NCI-H345 treated with DMSO at 0.1 percent for 48 hours (cell line): ENCODE measurements at regions not wholly inside any gene's neighbourhood (a gene's known extent, or its start where the extent isn't known, plus 50 kb on each side); places are given as distances from the start of the nearest gene placed in this dataset.
A peak's percentile ranks its signal among the peaks of the same experiment; 100 is the strongest.

Experiments used
- DNase-seq: peaks from one replicate; lab custom pipeline; 2025; ENCODE audit not compliant: unreplicated experiment; lab: John Stamatoyannopoulos, UW

GRCh38 chr2:78264130-78264529 is 742.0 kb upstream of the LRRTM4 start:
- DNase-seq, result no peak

GRCh38 chr2:78281164-78281563 is 744.3 kb upstream of the REG3G start:
- no peak for DNase-seq

DNA sequence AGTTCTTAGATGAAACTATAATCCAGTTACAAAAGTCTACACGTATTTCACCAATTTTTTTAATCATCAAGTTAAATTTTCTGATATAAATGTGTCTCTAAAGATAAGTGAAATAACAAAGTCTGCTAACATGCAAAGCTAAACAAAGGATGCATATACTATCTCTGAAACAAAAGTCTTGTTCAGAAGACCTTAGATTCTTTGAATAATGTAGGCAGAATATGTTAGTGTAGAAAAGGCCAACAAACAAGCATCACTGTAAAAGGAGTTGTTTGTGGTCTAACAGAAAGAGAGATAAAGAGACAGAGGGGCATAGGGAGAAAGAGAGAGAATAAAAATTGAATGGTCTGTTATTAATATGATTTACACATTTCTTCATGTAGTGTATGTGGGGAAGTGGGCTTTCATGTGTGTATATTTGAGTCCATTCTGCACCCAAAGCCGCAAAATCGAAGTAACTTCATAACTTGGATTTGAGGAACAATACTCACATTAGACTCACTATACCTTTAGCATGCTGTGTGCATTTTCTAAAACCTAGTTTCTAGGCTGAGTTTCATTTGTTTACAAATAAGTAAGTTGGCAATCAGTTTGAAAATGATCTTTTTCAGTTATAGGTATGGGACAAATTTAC is 734.8 kb upstream of the REG3G start:
- no peak for DNase-seq

- DNase-seq, result no peak
Measured at GRCh38 chr2:78293768-78294167, 731.7 kb upstream of the REG3G start.

DNA sequence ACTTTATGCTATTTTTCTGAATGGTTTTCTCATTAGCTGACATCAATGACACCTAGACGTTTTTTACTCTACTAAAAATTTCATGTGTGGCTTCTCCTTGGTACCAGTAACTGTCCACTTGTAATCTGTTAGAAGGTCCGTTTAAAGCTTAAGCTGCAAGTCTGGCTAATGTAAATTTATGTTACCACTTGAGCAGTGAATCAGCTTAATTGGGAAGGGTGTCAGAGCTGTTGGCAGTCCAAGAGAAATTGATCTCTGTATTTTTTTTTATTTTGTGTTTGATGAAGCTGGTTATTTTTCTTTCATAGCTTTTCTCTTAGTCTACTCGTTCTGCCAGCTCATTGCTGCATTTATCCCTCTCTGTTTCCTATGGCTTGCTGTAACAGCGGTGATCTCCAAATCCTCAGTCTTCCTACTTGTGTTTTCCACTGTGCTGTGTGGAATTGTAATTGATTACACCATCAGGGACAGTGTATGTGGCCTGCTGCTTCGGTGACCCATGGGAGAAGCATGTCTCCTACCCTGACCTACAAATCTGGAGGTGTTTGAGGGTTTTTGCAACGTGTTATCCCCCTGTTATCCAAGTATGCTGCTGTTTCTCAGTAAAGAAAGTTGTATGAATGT is 724.2 kb upstream of the REG3G start:
- DNase-seq, result no peak

- DNase-seq, result peak; percentile 23
Measured at GRCh38 chr2:78304678-78305077, 720.8 kb upstream of the REG3G start.

DNA sequence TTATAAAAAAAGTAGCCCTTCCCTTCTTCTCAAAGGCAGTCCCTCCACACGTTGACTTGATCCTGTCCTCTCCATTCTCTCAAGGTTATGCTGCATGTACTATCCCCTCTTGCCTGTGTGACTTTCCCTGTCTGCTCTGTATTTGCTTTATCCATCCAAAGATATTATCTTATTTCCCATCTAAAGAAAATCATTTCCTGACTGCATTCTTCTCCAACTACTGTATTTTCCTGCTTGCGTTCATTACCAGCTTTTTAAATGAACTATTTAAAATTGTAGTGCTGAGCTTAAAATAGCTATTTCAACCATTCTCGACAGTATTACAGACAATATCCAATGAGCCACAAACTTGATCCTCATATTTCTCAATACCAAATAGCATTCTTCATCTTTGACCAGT is 716.0 kb upstream of the REG3G start:
- DNase-seq, result no peak

- DNase-seq, result no peak
Measured at GRCh38 chr2:78315368-78315767, 710.1 kb upstream of the REG3G start.

DNA sequence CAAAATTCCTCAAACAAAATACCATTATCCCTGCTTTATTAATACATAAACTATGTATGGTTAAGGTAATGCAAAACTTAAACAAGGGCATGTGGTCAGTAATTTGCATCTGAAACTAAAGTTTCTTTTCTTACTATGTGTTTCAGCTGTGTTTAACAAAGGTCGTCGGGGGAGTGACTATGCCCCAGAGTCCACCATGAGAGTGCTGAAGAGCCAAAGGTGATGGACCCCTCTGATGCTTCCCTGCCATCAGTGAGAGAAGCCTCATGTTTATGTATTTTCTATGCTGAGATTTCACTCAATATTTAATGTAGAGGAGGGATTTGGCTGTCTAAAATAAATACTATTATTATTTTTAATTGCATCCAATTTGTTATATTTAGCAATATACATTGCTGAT is 707.2 kb upstream of the REG3G start:
- no peak for DNase-seq

DNA sequence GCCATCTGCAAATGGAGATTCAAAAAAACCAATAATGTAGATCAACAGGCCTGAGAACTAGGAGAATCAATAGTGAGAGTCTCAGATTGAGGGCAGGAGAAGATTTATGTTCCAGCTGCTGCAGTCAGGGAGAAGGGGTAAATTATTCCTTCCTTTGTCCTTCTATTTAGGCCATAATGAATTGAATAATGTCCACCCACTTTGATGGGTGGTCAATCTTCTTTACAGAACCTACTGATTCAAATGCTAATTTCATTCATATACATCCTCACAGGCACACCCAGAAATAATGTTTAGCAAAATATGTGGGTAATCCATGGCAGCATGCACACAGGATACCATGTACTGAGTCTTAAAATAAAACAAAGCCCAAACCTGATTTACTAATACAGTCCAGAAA is 695.3 kb upstream of the REG3G start:
- no peak for DNase-seq

DNA sequence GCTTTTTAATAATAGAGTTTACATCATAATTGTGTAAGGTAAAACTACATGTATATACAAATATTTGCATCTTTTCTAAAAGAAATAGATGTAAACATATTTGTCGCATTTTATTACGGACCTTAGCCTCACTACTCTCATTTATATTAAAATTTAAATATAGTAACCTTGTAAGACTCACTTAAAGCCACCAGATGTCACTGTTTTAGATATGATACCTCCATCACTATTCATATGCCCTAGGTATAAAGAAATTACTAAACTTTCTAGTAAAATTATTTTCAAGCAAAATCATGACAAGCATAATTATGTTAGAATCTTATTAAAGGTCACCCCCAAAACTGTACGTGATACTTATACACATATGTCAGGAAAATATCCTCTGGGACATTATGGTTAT is 674.3 kb upstream of the REG3G start:
- no peak for DNase-seq

- no peak for DNase-seq
Measured at GRCh38 chr2:78353168-78353567, 672.3 kb upstream of the REG3G start.

GRCh38 chr2:78355967-78356366 is 669.5 kb upstream of the REG3G start:
- no peak for DNase-seq

- no peak for DNase-seq
Measured at GRCh38 chr2:78383576-78383975, 641.9 kb upstream of the REG3G start.

- DNase-seq, result no peak
Measured at GRCh38 chr2:78397198-78397597, 628.3 kb upstream of the REG3G start.

- DNase-seq, result no peak
Measured at GRCh38 chr2:78407960-78408794, 617.3 kb upstream of the REG3G start.

DNA sequence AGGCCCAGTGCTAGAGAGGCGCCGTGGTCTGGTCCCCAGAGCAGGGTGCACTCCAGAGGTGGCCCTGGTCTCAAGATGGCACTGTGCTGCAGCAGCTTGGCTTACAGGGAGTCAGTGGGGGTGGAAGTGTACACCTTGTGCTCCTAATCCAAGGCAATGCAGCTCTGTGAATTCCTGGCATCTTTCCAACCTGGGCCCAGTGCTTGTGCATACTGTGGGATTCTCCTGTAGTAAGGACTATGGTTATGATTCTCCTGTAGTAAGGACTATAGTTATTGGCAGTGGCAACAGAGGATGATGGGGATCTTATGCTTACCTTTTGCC is 616.7 kb upstream of the REG3G start:
- peak; percentile 4 for DNase-seq

GRCh38 chr2:78411303-78411702 is 614.2 kb upstream of the REG3G start:
- DNase-seq, result no peak

DNA sequence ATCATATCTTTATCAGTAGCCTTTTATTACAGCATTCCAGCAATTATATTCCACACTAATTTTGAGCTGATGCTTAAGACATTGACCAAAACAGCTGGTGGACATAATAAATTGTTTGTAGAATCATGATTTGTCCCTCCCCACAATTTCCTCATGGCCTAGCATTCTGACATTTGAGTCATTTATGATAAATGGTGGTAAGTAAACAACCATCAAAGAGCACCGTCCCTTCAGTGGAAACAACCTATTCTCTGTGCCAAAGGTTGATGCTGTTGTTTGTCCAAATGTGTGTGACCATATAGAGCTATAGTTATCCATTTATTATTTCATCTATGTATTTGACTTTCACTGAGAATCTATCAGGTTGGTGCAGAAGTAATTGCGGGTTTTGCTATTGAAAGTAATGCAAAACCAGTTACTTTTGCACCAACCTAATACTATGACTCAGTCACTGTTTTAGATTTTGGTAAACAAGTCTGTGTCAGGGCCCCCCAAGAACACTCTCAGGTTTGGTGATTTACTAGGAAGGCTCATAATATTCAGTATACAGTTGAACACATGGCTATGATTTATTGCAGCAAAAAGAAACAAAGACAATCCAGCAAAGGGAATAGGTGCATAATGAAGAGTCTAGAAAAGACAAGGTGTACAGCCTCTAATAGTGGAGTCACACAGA is 608.7 kb upstream of the REG3G start:
- DNase-seq, result no peak

GRCh38 chr2:78417355-78417754 is 608.1 kb upstream of the REG3G start:
- DNase-seq, result no peak

- no peak for DNase-seq
Measured at GRCh38 chr2:78418021-78418420, 607.5 kb upstream of the REG3G start.

DNA sequence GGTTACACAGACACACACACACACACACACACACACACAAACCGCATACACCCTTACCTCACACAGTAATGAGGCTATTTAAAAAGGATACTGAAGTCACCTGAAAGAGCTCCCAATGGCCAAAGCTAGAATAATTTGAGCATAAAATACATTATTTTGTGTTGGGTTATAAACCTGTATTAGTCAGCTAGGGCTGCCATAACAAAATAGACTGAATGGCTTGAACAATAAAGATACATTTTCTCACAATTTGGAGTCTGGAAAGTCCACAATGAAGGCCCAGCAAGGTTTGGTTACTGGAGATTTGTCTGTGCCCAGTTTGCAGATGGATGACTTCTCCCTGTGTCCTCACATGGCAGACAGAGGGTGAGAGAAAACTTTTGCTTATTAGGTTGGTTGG is 605.4 kb upstream of the REG3G start:
- no peak for DNase-seq
